Mesodermal cell (in vitro differentiated cells): ENCODE measurements at regions not wholly inside any gene's neighbourhood (a gene's known extent, or its start where the extent isn't known, plus 50 kb on each side); places are given as distances from the start of the nearest gene placed in this dataset.
"Not testable (repeated sequence)": the region's sequence is repeated elsewhere in the genome, so short reads cannot be mapped to it uniquely, and the experiment has no call there.

Experiments
- H3K27ac ChIP-seq: 2 replicates; pipeline ENCODE4 v1.7.0; 2013; ENCODE audit warnings: mild to moderate bottlenecking, low read depth, low read length, moderate library complexity; ENCODE audit not compliant: severe bottlenecking
- H3K36me3 ChIP-seq: 2 replicates; pipeline ENCODE4 v1.7.1; 2013; ENCODE audit warnings: mild to moderate bottlenecking, low read length, moderate library complexity; ENCODE audit not compliant: control insufficient read depth, insufficient read depth
- H3K4me1 ChIP-seq: one replicate; pipeline ENCODE4 v1.7.1; 2013; ENCODE audit warnings: mild to moderate bottlenecking, low read length; ENCODE audit not compliant: insufficient read depth, control insufficient read depth, poor library complexity, severe bottlenecking
- H3K4me3 ChIP-seq: 2 replicates; pipeline ENCODE4 v1.7.0; 2013; ENCODE audit warnings: low read length, control low read depth, mild to moderate bottlenecking; ENCODE audit not compliant: insufficient read depth, poor library complexity, severe bottlenecking; ENCODE audit errors: extremely low read depth
- H3K9me3 ChIP-seq: 2 replicates; pipeline ENCODE4 v1.7.1; 2013; ENCODE audit warnings: mild to moderate bottlenecking, low read length, moderate library complexity; ENCODE audit not compliant: control insufficient read depth
- WGBS, 2 experiments: methylation state at CpG; one replicate each; pipeline ENCODE4 v1.1.5; 2013; ENCODE audit warnings: missing lambda C conversion rate in 2 of 2; ENCODE audit not compliant: insufficient coverage in 2 of 2; 5-methylcytosine and 5-hydroxymethylcytosine counted together

GRCh38 chr10:11691319-11691755 lies 50.8 kb upstream of the ECHDC3 start:
- 89 to 91% methylated on average over 10 to 11 of the region's 14 CpGs for WGBS, 2 experiments

GRCh38 chr10:11689945-11690736 lies 52.0 kb upstream of the ECHDC3 start:
- no peak overlapping the region for H3K4me3 ChIP-seq
- peaks cover 22% of the 10 kb centered on the region for H3K4me1 ChIP-seq
- no peaks in the 10 kb centered on the region for H3K36me3 ChIP-seq
- 94 to 98% methylated on average over 18 to 19 of the region's 22 CpGs for WGBS, 2 experiments
- no peak overlapping the region for H3K27ac ChIP-seq
- no peaks in the 10 kb centered on the region for H3K9me3 ChIP-seq

More at GRCh38 chr10:11691319-11691755, 50.8 kb upstream of the ECHDC3 start:
- no peaks in the 10 kb centered on the region for H3K36me3 ChIP-seq
- no peaks in the 10 kb centered on the region for H3K9me3 ChIP-seq
- H3K4me3 ChIP-seq: no peak overlapping the region
- H3K4me1 ChIP-seq: peaks cover 13% of the 10 kb centered on the region
- H3K27ac ChIP-seq: no peak overlapping the region

GRCh38 chr10:11688448-11688795 lies 53.8 kb upstream of the ECHDC3 start:
- peaks cover 39% of the 10 kb centered on the region for H3K4me1 ChIP-seq
- 100% methylated on average over 2 to 3 of the region's 3 CpGs for WGBS, 2 experiments
- not testable (repeated sequence) for H3K4me3 ChIP-seq, H3K9me3 ChIP-seq, H3K27ac ChIP-seq, H3K36me3 ChIP-seq

GRCh38 chr10:11687779-11688447 lies 54.3 kb upstream of the ECHDC3 start:
- Histone ChIP-seq H3K9me3 (no peaks in the 10 kb centered on the region), H3K36me3 (no peaks in the 10 kb centered on the region), H3K4me3 (no peak overlapping the region), H3K4me1 (peaks cover 44% of the 10 kb centered on the region), H3K27ac (no peak overlapping the region)
- WGBS, 2 experiments: 94 to 97% methylated on average over 7 of the region's 8 CpGs

GRCh38 chr10:11687357-11687771 lies 54.8 kb upstream of the ECHDC3 start:
- WGBS, 2 experiments: 83 to 93% methylated on average over 2 to 5 of the region's 8 CpGs
- H3K4me1 ChIP-seq: peaks cover 46% of the 10 kb centered on the region
- peak overlapping the region; percentile 59 for H3K27ac ChIP-seq
- no peaks in the 10 kb centered on the region for H3K9me3 ChIP-seq
- no peak overlapping the region for H3K4me3 ChIP-seq
- no peaks in the 10 kb centered on the region for H3K36me3 ChIP-seq

GRCh38 chr10:11685787-11686218 lies 56.4 kb upstream of the ECHDC3 start:
- Histone ChIP-seq H3K4me1 (peaks cover 46% of the 10 kb centered on the region), H3K36me3 (no peaks in the 10 kb centered on the region), H3K27ac (peak overlapping the region; percentile 94), H3K4me3 (no peak overlapping the region), H3K9me3 (no peaks in the 10 kb centered on the region)
- WGBS, 2 experiments: 58 to 60% methylated on average over 2 of the region's 7 CpGs

- H3K27ac ChIP-seq: peak overlapping the region; percentile 94
- no peak overlapping the region for H3K4me3 ChIP-seq
- no peaks in the 10 kb centered on the region for H3K36me3 ChIP-seq
- 63 to 70% methylated on average over 19 to 23 of the region's 26 CpGs for WGBS, 2 experiments
- peaks cover 46% of the 10 kb centered on the region for H3K4me1 ChIP-seq
- H3K9me3 ChIP-seq: no peaks in the 10 kb centered on the region
Observed at GRCh38 chr10:11684717-11685645, 57.2 kb upstream of the ECHDC3 start.

- not testable (repeated sequence) for H3K4me3 ChIP-seq, H3K36me3 ChIP-seq, H3K9me3 ChIP-seq
- Histone ChIP-seq H3K4me1 (peaks cover 46% of the 10 kb centered on the region), H3K27ac (peak overlapping the region; percentile 94)
- 67 to 93% methylated on average over 2 to 3 of the region's 4 CpGs for WGBS, 2 experiments
Observed at GRCh38 chr10:11684341-11684716, 57.9 kb upstream of the ECHDC3 start.

GRCh38 chr10:11683529-11684320 lies 58.5 kb upstream of the ECHDC3 start:
- H3K9me3 ChIP-seq: no peaks in the 10 kb centered on the region
- no peaks in the 10 kb centered on the region for H3K36me3 ChIP-seq
- no peak overlapping the region for H3K27ac ChIP-seq
- H3K4me1 ChIP-seq: peaks cover 42% of the 10 kb centered on the region
- 96 to 97% methylated on average over 9 to 11 of the region's 14 CpGs for WGBS, 2 experiments
- no peak overlapping the region for H3K4me3 ChIP-seq

GRCh38 chr10:11682851-11683250 lies 59.3 kb upstream of the ECHDC3 start:
- 89 to 91% methylated on average over 13 of the region's 14 CpGs for WGBS, 2 experiments
- no peak overlapping the region for H3K27ac ChIP-seq
- H3K4me3 ChIP-seq: no peak overlapping the region
- peaks cover 41% of the 10 kb centered on the region for H3K4me1 ChIP-seq
- H3K9me3 ChIP-seq: no peaks in the 10 kb centered on the region
- H3K36me3 ChIP-seq: no peaks in the 10 kb centered on the region
